A673 (cell line): ENCODE measurements at regions not wholly inside any gene's neighbourhood (a gene's known extent, or its start where the extent isn't known, plus 50 kb on each side); places are given as distances from the start of the nearest gene placed in this dataset.

ENCODE experiments used
- CTCF ChIP-seq: fragments of 300-800, 200-600 bp; sonication (generic); conservative IDR thresholded peaks from 2 replicates; pipeline ENCODE4 v1.5.1; 2017; ENCODE audit warnings: low read depth, mild to moderate bottlenecking, antibody characterized with exemption, low read length, moderate library complexity, mixed read lengths
- EZH2 ChIP-seq: fragments of 200-600 bp; sonication (generic); IDR thresholded peaks from 2 replicates; pipeline ENCODE4 v1.6.1; 2017; ENCODE audit warnings: borderline replicate concordance, low read depth, mild to moderate bottlenecking, mixed read lengths, antibody characterized with exemption, low read length; ENCODE audit not compliant: poor library complexity, severe bottlenecking

- no peak for TF ChIP-seq CTCF
- TF ChIP-seq EZH2: no peak
These were observed 871.8 kb upstream of the PABPC4L start for GRCh38 chr4:135073389-135073788.
